ENCODE measurements at regions not wholly inside any gene's neighbourhood (a gene's known extent, or its start where the extent isn't known, plus 50 kb on each side); places are given as distances from the start of the nearest gene placed in this dataset.
"Not testable (repeated sequence)": the region's sequence is repeated elsewhere in the genome, so short reads cannot be mapped to it uniquely, and the experiment has no call there.

- TF ChIP-seq CTCF (conservative IDR thresholded peaks at IDR 0.05) = no peak
- Histone ChIP-seq H3K27me3 (ENCODE audit: insufficient read depth, low read length) (no peaks in the 10 kb centered on the region), H2BK120ac (ENCODE audit: low read depth, low read length, poor library complexity, severe bottlenecking) (no peak overlapping the region), H4K5ac (ENCODE audit: insufficient read length, low read depth, low read length) (no peak overlapping the region), H3K23ac (ENCODE audit: insufficient read length, low read depth, low read length) (no peak overlapping the region), H2BK5ac (ENCODE audit: insufficient read length, low read length) (no peak overlapping the region), H3K4me2 (ENCODE audit: insufficient read depth, insufficient read length, low read length) (no peak overlapping the region), H3T11ph (ENCODE audit: low read length) (no peak overlapping the region), H3K27ac (ENCODE audit: insufficient read length, low read depth, low read length) (no peak overlapping the region), H3K9ac (ENCODE audit: extremely low read depth, insufficient read length, low read length) (no peak overlapping the region), H4K8ac (replicated peaks; ENCODE audit: insufficient read length, low read depth, low read length) (no peak overlapping the region), H3K4ac (ENCODE audit: low read depth, low read length) (no peak overlapping the region), H2AK5ac (ENCODE audit: insufficient read length, low read length) (no peak overlapping the region), H2AFZ (ENCODE audit: low read length) (no peak overlapping the region), H3K9me3 (ENCODE audit: control insufficient read depth, low read depth, low read length) (no peaks in the 10 kb centered on the region), H4K20me1 (ENCODE audit: control insufficient read depth, insufficient read depth, insufficient read length) (no peaks in the 10 kb centered on the region), H4K91ac (ENCODE audit: insufficient read length, low read depth, low read length) (no peak overlapping the region), H3K79me1 (ENCODE audit: insufficient read depth, low read depth, low read length, poor library complexity, severe bottlenecking) (no peaks in the 10 kb centered on the region), H3K14ac (ENCODE audit: insufficient read depth, low read length) (no peak overlapping the region), H2BK20ac (ENCODE audit: low read depth, low read length, poor library complexity, severe bottlenecking) (no peak overlapping the region), H3K56ac (ENCODE audit: insufficient read length, low read depth, low read length) (no peak overlapping the region), H2BK15ac (ENCODE audit: low read depth, low read length) (no peak overlapping the region), H3K4me1 (ENCODE audit: insufficient read depth, low read length) (peaks cover 9% of the 10 kb centered on the region), H3K18ac (ENCODE audit: insufficient read length, low read depth, low read length) (no peak overlapping the region), H3K79me2 (ENCODE audit: insufficient read depth, low read length) (no peaks in the 10 kb centered on the region), H3K23me2 (ENCODE audit: insufficient read length, low read depth, low read length, poor library complexity, severe bottlenecking) (no peaks in the 10 kb centered on the region), H2BK12ac (ENCODE audit: insufficient read length, low read depth, low read length) (no peak overlapping the region)
- Mint-ChIP-seq H3K36me3 (ENCODE audit: insufficient read depth in 1 of 3, low read depth in 3 of 3) (peaks cover 22% of the 10 kb centered on the region in 3 experiments), H3K27me3 (ENCODE audit: low read depth) (no peaks in the 10 kb centered on the region), H3K9me3 (peaks cover 6 to 17% of the 10 kb centered on the region in 2 experiments; a peak in 4 of 5 replicates), H3K4me3 (no peak overlapping the region), H3K4me1 (peaks cover 37 to 46% of the 10 kb centered on the region in 2 experiments), H3K27ac (0 out of 7 replicates have a peak overlapping the region, but pooled peaks of 2 of the 3 experiments have one; percentile 30 to 53)
- no peak for DNase-seq
- no CpG with 5 or more reads among the region's 1 CpG for WGBS (ENCODE audit: extremely low coverage, insufficient read length, low lambda C conversion rate)
Observed at GRCh38 chr10:53361281-53361680, 588.7 kb upstream of the MBL2 start.

- not testable (repeated sequence) for H3K79me1 ChIP-seq (ENCODE audit: insufficient read depth, low read depth, low read length, poor library complexity, severe bottlenecking); H2BK12ac ChIP-seq (ENCODE audit: insufficient read length, low read depth, low read length); H3K27me3 Mint-ChIP-seq (ENCODE audit: low read depth); H4K8ac ChIP-seq (replicated peaks; ENCODE audit: insufficient read length, low read depth, low read length); H3K79me2 ChIP-seq (ENCODE audit: insufficient read depth, low read length); H3K9me3 ChIP-seq (ENCODE audit: control insufficient read depth, low read depth, low read length); H3K56ac ChIP-seq (ENCODE audit: insufficient read length, low read depth, low read length); H2AFZ ChIP-seq (ENCODE audit: low read length); H3K9ac ChIP-seq (ENCODE audit: extremely low read depth, insufficient read length, low read length); H2AK5ac ChIP-seq (ENCODE audit: insufficient read length, low read length); H3K14ac ChIP-seq (ENCODE audit: insufficient read depth, low read length); H3T11ph ChIP-seq (ENCODE audit: low read length); H3K4me2 ChIP-seq (ENCODE audit: insufficient read depth, insufficient read length, low read length); H3K23me2 ChIP-seq (ENCODE audit: insufficient read length, low read depth, low read length, poor library complexity, severe bottlenecking); H4K20me1 ChIP-seq (ENCODE audit: control insufficient read depth, insufficient read depth, insufficient read length); H2BK15ac ChIP-seq (ENCODE audit: low read depth, low read length); H4K5ac ChIP-seq (ENCODE audit: insufficient read length, low read depth, low read length); H2BK5ac ChIP-seq (ENCODE audit: insufficient read length, low read length); H3K27me3 ChIP-seq (ENCODE audit: insufficient read depth, low read length); H4K91ac ChIP-seq (ENCODE audit: insufficient read length, low read depth, low read length); H3K4ac ChIP-seq (ENCODE audit: low read depth, low read length); H3K23ac ChIP-seq (ENCODE audit: insufficient read length, low read depth, low read length); H3K4me1 ChIP-seq (ENCODE audit: insufficient read depth, low read length); H2BK20ac ChIP-seq (ENCODE audit: low read depth, low read length, poor library complexity, severe bottlenecking); H3K18ac ChIP-seq (ENCODE audit: insufficient read length, low read depth, low read length); H2BK120ac ChIP-seq (ENCODE audit: low read depth, low read length, poor library complexity, severe bottlenecking)
- no CpG with 5 or more reads among the region's 4 CpGs for WGBS (ENCODE audit: extremely low coverage, insufficient read length, low lambda C conversion rate)
- H3K36me3 Mint-ChIP-seq (ENCODE audit: insufficient read depth in 1 of 3, low read depth in 3 of 3) = peaks cover 22 to 28% (median 22%) of the 10 kb centered on the region in 3 experiments
- peaks cover 28 to 35% of the 10 kb centered on the region in 2 experiments for H3K4me1 Mint-ChIP-seq
- peaks cover 6 to 17% of the 10 kb centered on the region in 2 experiments; a peak in 4 of 5 replicates for H3K9me3 Mint-ChIP-seq
- H3K4me3 Mint-ChIP-seq = peak overlapping the region in 1 of 2 experiments; percentile 45; a peak in 1 of 5 replicates
- H3K27ac Mint-ChIP-seq = peak overlapping the region; percentile 88 to 99 (median 92)
- DNase-seq = peak; percentile 80
- peak overlapping the region; percentile 94 for H3K27ac ChIP-seq (ENCODE audit: insufficient read length, low read depth, low read length)
Observed at GRCh38 chr10:53358978-53359377, 586.4 kb upstream of the MBL2 start.
